ENCODE measurements at regions not wholly inside any gene's neighbourhood (a gene's known extent, or its start where the extent isn't known, plus 50 kb on each side); places are given as distances from the start of the nearest gene placed in this dataset.
"Not testable (repeated sequence)": the region's sequence is repeated elsewhere in the genome, so short reads cannot be mapped to it uniquely, and the experiment has no call there.

- Mint-ChIP-seq H3K27me3 (no peaks in the 10 kb centered on the region), H3K27ac (no peak overlapping the region), H3K9me3 (peaks cover 0 to 2% (median 0%) of the 10 kb centered on the region in 3 donors), H3K4me1 (no peaks in the 10 kb centered on the region), H3K4me3 (no peak overlapping the region), H3K36me3 (no peaks in the 10 kb centered on the region)
Measured at GRCh38 chr13:55576389-55576788, 1564.3 kb upstream of the PRR20A start.

DNA sequence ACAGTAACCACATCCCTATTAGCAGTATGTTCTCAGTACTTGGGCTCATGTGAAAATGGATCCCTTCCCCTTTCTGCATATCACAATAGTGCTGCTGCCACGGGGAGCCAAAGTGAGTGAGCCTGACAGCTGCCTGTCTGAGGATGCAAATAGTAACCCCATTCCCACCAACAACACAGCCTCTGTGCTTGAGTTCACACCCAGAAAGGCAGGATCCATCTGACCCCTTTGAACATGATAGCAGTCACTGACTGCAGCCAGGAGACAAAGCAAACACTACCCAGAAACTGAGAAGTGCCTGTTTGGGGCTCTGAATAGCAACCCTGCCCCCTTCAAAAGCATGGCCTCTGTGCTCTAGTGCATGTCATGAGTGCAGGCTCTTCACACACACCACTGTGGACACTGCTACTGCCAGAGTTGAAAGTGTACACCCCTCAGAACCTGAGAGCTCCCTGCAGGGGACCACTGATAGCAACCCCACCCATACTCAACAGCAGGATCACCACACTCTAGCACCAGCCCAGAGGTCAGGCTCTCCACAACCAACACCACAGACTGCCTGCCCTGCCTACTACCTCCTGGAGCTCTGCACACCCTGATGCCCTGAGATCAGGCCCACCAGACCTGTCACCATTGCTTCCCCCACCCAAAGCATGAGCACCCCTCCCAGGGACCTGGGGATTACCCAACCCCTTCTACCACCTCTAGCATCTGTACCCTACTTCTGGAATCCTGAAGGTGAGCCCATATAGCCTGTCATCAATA is 1563.5 kb upstream of the PRR20A start:
- Mint-ChIP-seq H3K4me3 (no peak overlapping the region), H3K36me3 (no peaks in the 10 kb centered on the region), H3K4me1 (no peaks in the 10 kb centered on the region), H3K9me3 (peaks cover 0 to 2% (median 0%) of the 10 kb centered on the region in 3 donors), H3K27me3 (no peaks in the 10 kb centered on the region), H3K27ac (peak overlapping the region in 1 of 3 donors; percentile 26)

- H3K36me3 Mint-ChIP-seq, result no peaks in the 10 kb centered on the region
- no peaks in the 10 kb centered on the region for H3K4me1 Mint-ChIP-seq
- H3K4me3 Mint-ChIP-seq, result no peak overlapping the region
- H3K27ac Mint-ChIP-seq, result peak overlapping the region in 1 of 3 donors; percentile 50
- H3K9me3 Mint-ChIP-seq, result peaks cover 0 to 2% (median 0%) of the 10 kb centered on the region in 3 donors
- no peaks in the 10 kb centered on the region for H3K27me3 Mint-ChIP-seq
Measured at GRCh38 chr13:55577847-55578210, 1562.9 kb upstream of the PRR20A start.

GRCh38 chr13:55582294-55582693 is 1558.4 kb upstream of the PRR20A start:
- not testable (repeated sequence) for H3K27me3 Mint-ChIP-seq, H3K27ac Mint-ChIP-seq, H3K9me3 Mint-ChIP-seq, H3K36me3 Mint-ChIP-seq, H3K4me1 Mint-ChIP-seq
- peak overlapping the region in 1 of 4 donors; percentile 67 for H3K4me3 Mint-ChIP-seq

DNA sequence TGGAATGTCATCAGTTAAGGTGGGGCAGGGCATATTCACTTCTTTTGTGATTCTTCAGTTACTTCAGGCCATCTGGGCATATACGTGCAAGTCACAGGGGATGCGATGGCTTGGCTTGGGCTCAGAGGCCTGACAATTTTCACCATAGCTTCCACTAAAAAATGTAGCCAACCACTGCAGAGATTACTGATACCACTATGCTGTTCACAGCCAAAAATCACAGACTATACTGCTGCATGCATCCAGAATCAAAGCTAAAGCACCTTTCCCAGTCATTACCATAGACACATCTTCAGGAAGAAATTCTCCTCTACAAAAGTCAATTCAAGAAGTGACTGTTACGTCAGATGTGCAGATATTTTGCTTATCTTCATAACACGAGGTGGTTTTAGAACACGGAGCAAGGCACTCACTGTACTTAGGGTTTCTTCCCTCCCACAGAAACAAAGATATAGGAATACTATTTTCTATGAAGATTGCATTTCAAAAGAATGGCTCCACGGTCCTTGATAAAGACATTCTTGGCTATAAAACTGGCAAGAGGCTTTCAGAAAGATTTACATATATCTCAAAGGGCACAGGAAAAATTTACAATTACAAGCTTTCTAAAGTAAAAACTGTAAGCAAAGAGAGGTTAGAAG is 1556.6 kb upstream of the PRR20A start:
- H3K27ac Mint-ChIP-seq, result no peak overlapping the region
- H3K9me3 Mint-ChIP-seq, result peaks cover 2 to 3% (median 2%) of the 10 kb centered on the region in 3 donors
- no peaks in the 10 kb centered on the region for H3K27me3 Mint-ChIP-seq
- no peaks in the 10 kb centered on the region for H3K36me3 Mint-ChIP-seq
- no peaks in the 10 kb centered on the region for H3K4me1 Mint-ChIP-seq
- H3K4me3 Mint-ChIP-seq, result no peak overlapping the region

GRCh38 chr13:55602784-55603183 is 1537.9 kb upstream of the PRR20A start:
- H3K27me3 Mint-ChIP-seq, result no peaks in the 10 kb centered on the region
- H3K4me1 Mint-ChIP-seq, result no peaks in the 10 kb centered on the region
- H3K36me3 Mint-ChIP-seq, result no peaks in the 10 kb centered on the region
- peaks cover 0 to 3% (median 0%) of the 10 kb centered on the region in 3 donors for H3K9me3 Mint-ChIP-seq
- no peak overlapping the region for H3K4me3 Mint-ChIP-seq
- no peak overlapping the region for H3K27ac Mint-ChIP-seq

DNA sequence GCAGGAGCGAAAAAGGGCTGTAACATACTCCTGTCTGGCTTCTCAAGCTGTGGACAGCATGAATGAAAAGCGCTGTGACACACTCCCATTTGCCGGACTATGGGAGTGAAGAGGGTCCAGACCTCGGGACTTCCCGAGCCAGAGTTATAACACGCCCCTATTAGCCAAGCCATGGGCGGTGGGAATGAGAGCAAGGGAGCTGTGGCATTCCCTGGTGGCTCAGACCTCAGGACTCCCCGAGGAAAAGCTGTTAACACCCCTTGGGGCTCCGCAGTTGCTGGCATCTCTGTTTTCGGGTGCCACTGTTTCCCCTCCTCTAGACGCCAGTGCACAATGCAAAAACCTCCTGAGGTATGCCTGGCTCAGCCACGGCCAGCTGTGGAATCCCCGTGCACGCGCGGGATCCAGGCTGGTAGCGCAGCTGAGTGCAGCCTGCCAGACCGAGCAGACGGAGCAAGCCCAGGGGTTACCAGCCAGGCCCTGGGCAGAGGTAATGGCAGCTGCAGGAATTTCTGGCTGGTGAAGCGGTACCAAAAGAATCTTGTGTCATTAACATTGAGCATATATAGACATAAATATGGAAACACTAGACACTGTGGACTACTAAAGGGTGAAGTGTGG is 1534.6 kb upstream of the PRR20A start:
- no peaks in the 10 kb centered on the region for H3K27me3 Mint-ChIP-seq
- no peak overlapping the region for H3K27ac Mint-ChIP-seq
- H3K4me3 Mint-ChIP-seq, result no peak overlapping the region
- H3K9me3 Mint-ChIP-seq, result peaks cover 0 to 4% (median 0%) of the 10 kb centered on the region in 3 donors
- no peaks in the 10 kb centered on the region for H3K36me3 Mint-ChIP-seq
- no peaks in the 10 kb centered on the region for H3K4me1 Mint-ChIP-seq

DNA sequence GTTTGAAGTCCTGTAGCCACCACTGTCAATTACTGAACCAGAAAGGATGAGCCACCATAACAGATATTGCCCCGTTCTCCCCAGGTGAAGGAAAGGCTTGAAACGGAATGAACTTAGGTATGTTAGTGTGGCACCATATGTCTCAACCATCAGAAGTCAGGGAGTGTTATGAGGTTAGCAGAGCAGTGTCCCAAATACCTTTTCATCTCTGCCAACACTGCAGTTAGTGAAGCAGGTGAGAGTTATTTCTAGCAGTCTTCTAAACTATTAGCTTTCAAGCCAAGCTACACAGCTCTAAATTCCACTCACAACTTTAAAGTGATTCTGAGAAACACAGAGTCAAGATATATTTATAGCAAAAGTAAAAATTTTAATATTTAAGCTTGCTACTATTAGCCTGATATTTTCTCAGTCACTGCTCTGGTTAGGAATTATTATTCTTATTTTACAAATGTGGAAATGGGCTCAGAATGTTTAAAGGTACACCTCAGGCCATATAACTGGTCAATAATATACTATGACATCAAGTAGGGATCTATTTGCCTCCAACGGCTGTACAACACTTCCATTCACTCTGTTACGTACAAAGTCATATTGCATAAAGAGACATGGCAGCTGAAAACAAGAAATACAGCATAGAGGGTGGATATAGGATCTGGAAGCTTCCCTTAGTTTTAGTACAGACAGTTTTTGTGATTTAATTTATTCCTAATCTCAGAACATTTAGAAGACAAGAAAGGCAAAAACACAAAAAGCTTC is 1527.1 kb upstream of the PRR20A start:
- Mint-ChIP-seq H3K36me3 (no peaks in the 10 kb centered on the region), H3K27me3 (no peaks in the 10 kb centered on the region), H3K4me3 (no peak overlapping the region), H3K4me1 (no peaks in the 10 kb centered on the region), H3K27ac (peak overlapping the region in 1 of 3 donors; percentile 57), H3K9me3 (peaks cover 0 to 13% (median 0%) of the 10 kb centered on the region in 3 donors)

- no peak overlapping the region for H3K4me3 Mint-ChIP-seq
- H3K27me3 Mint-ChIP-seq, result no peaks in the 10 kb centered on the region
- H3K36me3 Mint-ChIP-seq, result no peaks in the 10 kb centered on the region
- H3K27ac Mint-ChIP-seq, result no peak overlapping the region
- no peaks in the 10 kb centered on the region for H3K4me1 Mint-ChIP-seq
- H3K9me3 Mint-ChIP-seq, result peaks cover 0 to 13% (median 0%) of the 10 kb centered on the region in 3 donors
Measured at GRCh38 chr13:55615081-55615480, 1525.6 kb upstream of the PRR20A start.

GRCh38 chr13:55617241-55617640 is 1523.5 kb upstream of the PRR20A start:
- Mint-ChIP-seq H3K36me3 (no peaks in the 10 kb centered on the region), H3K27ac (no peak overlapping the region), H3K27me3 (no peaks in the 10 kb centered on the region), H3K4me3 (no peak overlapping the region), H3K4me1 (no peaks in the 10 kb centered on the region), H3K9me3 (peaks cover 0 to 5% (median 2%) of the 10 kb centered on the region in 3 donors)

DNA sequence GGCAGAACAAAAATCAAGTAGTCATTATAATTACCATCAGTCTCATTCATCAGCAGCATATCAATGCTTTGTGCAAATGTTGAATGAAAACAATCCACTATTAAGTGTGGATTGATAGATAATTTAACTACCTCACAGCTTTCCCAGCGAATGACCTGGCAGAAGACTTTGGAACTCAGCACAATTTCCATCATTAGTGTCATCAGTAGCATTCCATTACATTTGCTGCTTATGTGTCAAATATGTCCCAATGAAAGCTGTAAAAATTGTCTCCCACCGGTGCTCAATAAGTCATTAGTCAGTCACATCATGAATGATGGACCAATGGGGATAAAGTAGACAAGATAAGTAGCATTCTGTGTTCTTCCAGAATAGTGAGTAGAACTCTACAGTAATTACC is 1513.5 kb upstream of the PRR20A start:
- H3K27ac Mint-ChIP-seq, result no peak overlapping the region

DNA sequence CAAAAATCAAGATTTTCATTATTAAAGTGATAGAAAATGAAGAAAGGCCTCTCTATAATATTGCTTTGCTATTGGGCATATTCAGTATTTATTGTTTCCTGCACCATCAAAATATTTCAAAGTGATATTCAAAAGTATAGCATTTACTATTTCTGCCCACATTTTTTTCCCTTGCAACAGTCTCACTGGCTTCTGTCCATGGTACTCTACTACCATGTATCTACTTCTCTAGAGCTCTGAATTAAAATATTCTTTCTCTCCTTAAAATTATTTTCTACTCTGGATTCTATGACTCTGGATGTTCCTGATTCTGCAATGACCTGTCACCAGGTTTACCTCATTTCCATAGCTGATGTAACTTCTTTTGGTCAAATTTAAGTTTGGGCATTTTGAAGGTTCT is 1508.3 kb upstream of the PRR20A start:
- H3K4me1 Mint-ChIP-seq, result no peaks in the 10 kb centered on the region
- no peaks in the 10 kb centered on the region for H3K36me3 Mint-ChIP-seq
- H3K4me3 Mint-ChIP-seq, result no peak overlapping the region
- no peak overlapping the region for H3K27ac Mint-ChIP-seq
- peaks cover 0 to 8% (median 6%) of the 10 kb centered on the region in 3 donors for H3K9me3 Mint-ChIP-seq
- no peaks in the 10 kb centered on the region for H3K27me3 Mint-ChIP-seq

More for the DNA sequence above, 1513.5 kb upstream of the PRR20A start:
- Mint-ChIP-seq H3K4me3 (no peak overlapping the region), H3K36me3 (no peaks in the 10 kb centered on the region), H3K4me1 (no peaks in the 10 kb centered on the region), H3K9me3 (peaks cover 2 to 15% (median 7%) of the 10 kb centered on the region in 3 donors), H3K27me3 (no peaks in the 10 kb centered on the region)

DNA sequence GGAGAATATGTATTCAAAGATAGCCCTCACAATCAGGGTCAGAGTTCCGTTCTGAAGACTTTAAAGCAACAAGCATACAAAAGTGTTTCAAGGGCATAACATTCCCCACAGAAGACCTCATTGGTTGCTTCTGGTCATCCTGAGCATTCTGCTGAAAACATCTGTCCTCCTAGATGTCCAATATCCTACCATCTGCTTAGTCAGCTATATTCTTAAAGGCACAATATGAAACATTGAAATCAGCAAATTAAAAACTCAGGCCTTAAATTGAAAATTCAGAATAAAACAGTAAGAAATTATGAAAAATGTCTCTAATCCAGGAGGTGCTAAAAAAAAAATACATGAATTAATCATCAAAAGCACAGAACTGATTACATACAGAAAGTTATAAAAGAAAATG is 1491.2 kb upstream of the PRR20A start:
- H3K4me3 Mint-ChIP-seq, result no peak overlapping the region
- H3K36me3 Mint-ChIP-seq, result no peaks in the 10 kb centered on the region
- no peak overlapping the region for H3K27ac Mint-ChIP-seq
- H3K27me3 Mint-ChIP-seq, result no peaks in the 10 kb centered on the region
- peaks cover 1 to 3% (median 2%) of the 10 kb centered on the region in 3 donors for H3K9me3 Mint-ChIP-seq
- H3K4me1 Mint-ChIP-seq, result no peaks in the 10 kb centered on the region

- Mint-ChIP-seq H3K4me3 (no peak overlapping the region), H3K36me3 (peaks cover 2% of the 10 kb centered on the region), H3K27me3 (no peaks in the 10 kb centered on the region), H3K4me1 (no peaks in the 10 kb centered on the region), H3K9me3 (peaks cover 0 to 5% (median 2%) of the 10 kb centered on the region in 3 donors), H3K27ac (no peak overlapping the region)
Measured at GRCh38 chr13:55652657-55653056, 1488.1 kb upstream of the PRR20A start.

- peaks cover 0 to 5% (median 2%) of the 10 kb centered on the region in 3 donors for H3K9me3 Mint-ChIP-seq
- no peaks in the 10 kb centered on the region for H3K4me1 Mint-ChIP-seq
- no peaks in the 10 kb centered on the region for H3K27me3 Mint-ChIP-seq
- H3K36me3 Mint-ChIP-seq, result peaks cover 2% of the 10 kb centered on the region
- H3K27ac Mint-ChIP-seq, result no peak overlapping the region
- H3K4me3 Mint-ChIP-seq, result no peak overlapping the region
Measured at GRCh38 chr13:55653497-55653896, 1487.2 kb upstream of the PRR20A start.

All from IgD-negative memory B cell (primary cell).